ENCODE measurements at regions not wholly inside any gene's neighbourhood (a gene's known extent, or its start where the extent isn't known, plus 50 kb on each side); places are given as distances from the start of the nearest gene placed in this dataset.

GRCh38 chr10:113967126-113967525 is 76.5 kb upstream of the ADRB1 start:
- intact Hi-C loops (cut with DNase I), result no loop called here
- DNase-seq (ENCODE audit: low spot score), result no peak

- intact Hi-C loops (cut with DNase I), result no loop called here
- no peak for DNase-seq (ENCODE audit: low spot score)
Observed at GRCh38 chr10:113970641-113971040, 73.0 kb upstream of the ADRB1 start.

- intact Hi-C loops (cut with DNase I), result no loop called here
- DNase-seq (ENCODE audit: low spot score), result no peak
Observed at GRCh38 chr10:113971349-113971973, 72.2 kb upstream of the ADRB1 start.

- intact Hi-C loops (cut with DNase I), result no loop called here
- no peak for DNase-seq (ENCODE audit: low spot score)
Observed at GRCh38 chr10:113977174-113977573, 66.5 kb upstream of the ADRB1 start.

GRCh38 chr10:113978802-113979201 is 64.9 kb upstream of the ADRB1 start:
- intact Hi-C loops (cut with DNase I), result no loop called here
- no peak for DNase-seq (ENCODE audit: low spot score)

GRCh38 chr10:113979409-113979808 is 64.3 kb upstream of the ADRB1 start:
- intact Hi-C loops (cut with DNase I), result no loop called here
- no peak for DNase-seq (ENCODE audit: low spot score)

GRCh38 chr10:113980408-113981087 is 63.1 kb upstream of the ADRB1 start:
- DNase-seq (ENCODE audit: low spot score), result no peak
- intact Hi-C loops (cut with DNase I), result no loop called here

GRCh38 chr10:113982296-113982695 is 61.4 kb upstream of the ADRB1 start:
- intact Hi-C loops (cut with DNase I), result no loop called here
- DNase-seq (ENCODE audit: low spot score), result no peak

GRCh38 chr10:113982769-113983168 is 60.9 kb upstream of the ADRB1 start:
- DNase-seq (ENCODE audit: low spot score), result no peak
- intact Hi-C loops (cut with DNase I), result no loop called here

- DNase-seq (ENCODE audit: low spot score), result no peak
- intact Hi-C loops (cut with DNase I), result no loop called here
Observed at GRCh38 chr10:113983552-113983951, 60.1 kb upstream of the ADRB1 start.

GRCh38 chr10:113985297-113985844 is 58.3 kb upstream of the ADRB1 start:
- intact Hi-C loops (cut with DNase I), result no loop called here

GRCh38 chr10:113986316-113986715 is 57.4 kb upstream of the ADRB1 start:
- intact Hi-C loops (cut with DNase I), result no loop called here
- no peak for DNase-seq (ENCODE audit: low spot score)

More at GRCh38 chr10:113985297-113985844, 58.3 kb upstream of the ADRB1 start:
- DNase-seq (ENCODE audit: low spot score), result no peak

- no peak for DNase-seq (ENCODE audit: low spot score)
- intact Hi-C loops (cut with DNase I), result no loop called here
Observed at GRCh38 chr10:113987156-113987555, 56.5 kb upstream of the ADRB1 start.

- no peak for DNase-seq (ENCODE audit: low spot score)
- intact Hi-C loops (cut with DNase I), result no loop called here
Observed at GRCh38 chr10:113987805-113988204, 55.9 kb upstream of the ADRB1 start.

- no peak for DNase-seq (ENCODE audit: low spot score)
- intact Hi-C loops (cut with DNase I), result no loop called here
Observed at GRCh38 chr10:113988535-113988934, 55.1 kb upstream of the ADRB1 start.

- intact Hi-C loops (cut with DNase I), result no loop called here
- no peak for DNase-seq (ENCODE audit: low spot score)
Observed at GRCh38 chr10:113991091-113991860, 52.4 kb upstream of the ADRB1 start.

- DNase-seq (ENCODE audit: low spot score), result no peak
- intact Hi-C loops (cut with DNase I), result no loop called here
Observed at GRCh38 chr10:113992471-113993011, 51.1 kb upstream of the ADRB1 start.

GRCh38 chr10:113993489-113993991 is 50.1 kb upstream of the ADRB1 start:
- DNase-seq (ENCODE audit: low spot score), result peak; percentile 82
- intact Hi-C loops (cut with DNase I), result no loop called here

All from posterior vena cava (tissue), 2 donors.